GM23338 (cell line): ENCODE measurements at regions not wholly inside any gene's neighbourhood (a gene's known extent, or its start where the extent isn't known, plus 50 kb on each side); places are given as distances from the start of the nearest gene placed in this dataset.

Experiments
- ATAC-seq: fragments of 200-7000 bp; cut with Tn5 transposase; 3 replicates; pipeline ENCODE4 v1.9.1; 2020
- DNase-seq: peaks from one replicate; pipeline ENCODE4 v3.0.0-alpha.2; 2015; ENCODE audit warnings: low spot score
- H2AFZ ChIP-seq: fragments of 200-600 bp; sonication (generic); 2 replicates; pipeline ENCODE4 v1.8.0; 2016; ENCODE audit warnings: antibody characterized with exemption, mild to moderate bottlenecking, moderate library complexity
- H3F3A ChIP-seq: fragments of 200-600 bp; sonication (generic); replicated peaks from 2 replicates; pipeline ENCODE4 v1.8.0; 2017; ENCODE audit warnings: antibody characterized with exemption, mixed run types, low read depth
- H3K27ac ChIP-seq: fragments of 200-600 bp; sonication (generic); 2 replicates; pipeline ENCODE4 v1.6.1; 2016; ENCODE audit warnings: low read depth
- H3K27me3 ChIP-seq: fragments of 200-600 bp; sonication (generic); 2 replicates; pipeline ENCODE4 v1.8.0; 2016; ENCODE audit warnings: mild to moderate bottlenecking, mixed run types, moderate library complexity; ENCODE audit not compliant: insufficient read depth
- H3K36me3 ChIP-seq: fragments of 200-600 bp; sonication (generic); 2 replicates; pipeline ENCODE4 v1.8.0; 2016; ENCODE audit warnings: mild to moderate bottlenecking; ENCODE audit not compliant: insufficient read depth
- H3K4me1 ChIP-seq: fragments of 200-600 bp; sonication (generic); 2 replicates; pipeline ENCODE4 v1.8.0; 2016; ENCODE audit warnings: mild to moderate bottlenecking, moderate library complexity; ENCODE audit not compliant: insufficient read depth
- H3K4me2 ChIP-seq: fragments of 200-600 bp; sonication (generic); 2 replicates; pipeline ENCODE4 v1.7.1; 2017; ENCODE audit warnings: mixed run types
- H3K4me3 ChIP-seq: fragments of 200-600 bp; sonication (generic); 2 replicates; pipeline ENCODE4 v1.6.1; 2016; ENCODE audit warnings: mixed run types
- H3K79me2 ChIP-seq: fragments of 200-600 bp; sonication (generic); replicated peaks from 2 replicates; pipeline ENCODE4 v1.8.0; 2017; ENCODE audit warnings: mild to moderate bottlenecking; ENCODE audit not compliant: insufficient read depth
- H3K9me2 ChIP-seq: fragments of 200-600 bp; sonication (generic); 2 replicates; pipeline ENCODE4 v1.8.0; 2017; ENCODE audit not compliant: insufficient read depth
- H4K20me1 ChIP-seq: fragments of 200-600 bp; sonication (generic); replicated peaks from 2 replicates; pipeline ENCODE4 v1.8.0; 2017; ENCODE audit warnings: mild to moderate bottlenecking; ENCODE audit not compliant: insufficient read depth
- H3K27ac Mint-ChIP-seq: 2 replicates; pipeline ENCODE4 v1.8.0; 2020; ENCODE audit warnings: inconsistent platforms, mild to moderate bottlenecking, moderate library complexity, mixed read lengths
- H3K27me3 Mint-ChIP-seq: 3 replicates; pipeline ENCODE4 v1.8.0; 2022; ENCODE audit warnings: low read depth, mild to moderate bottlenecking, moderate library complexity, mixed read lengths, inconsistent platforms; ENCODE audit not compliant: insufficient read depth, poor library complexity
- H3K36me3 Mint-ChIP-seq: 3 replicates; pipeline ENCODE4 v1.8.0; 2021; ENCODE audit warnings: low read depth, mild to moderate bottlenecking, inconsistent platforms, moderate library complexity, mixed read lengths
- H3K4me1 Mint-ChIP-seq: 3 replicates; pipeline ENCODE4 v1.8.0; 2020; ENCODE audit warnings: mild to moderate bottlenecking, inconsistent platforms, mixed read lengths
- H3K4me3 Mint-ChIP-seq: 3 replicates; pipeline ENCODE4 v1.8.0; 2021; ENCODE audit warnings: moderate library complexity, mild to moderate bottlenecking, inconsistent platforms, mixed read lengths
- H3K9me3 Mint-ChIP-seq: 3 replicates; pipeline ENCODE4 v1.8.0; 2020; ENCODE audit warnings: moderate library complexity, mild to moderate bottlenecking, inconsistent platforms, mixed read lengths
- CREB1 ChIP-seq: fragments of 250-450 bp; sonication (Bioruptor Pico); IDR thresholded peaks from 2 replicates; pipeline ENCODE4 v1.5.0; 2020; ENCODE audit warnings: low read depth, mild to moderate bottlenecking, moderate library complexity
- CTCF ChIP-seq, 2 experiments: fragments of 200-600 bp in 1 of 2; sonication (generic) in 1 of 2; conservative IDR thresholded peaks; 2 replicates each; pipeline versions ENCODE4 v1.5.1 to v1.6.1; 2016 to 2017; ENCODE audit warnings: antibody characterized with exemption in 2 of 2, low read depth in 2 of 2, mild to moderate bottlenecking in 2 of 2, moderate library complexity in 1 of 2
- ETS1 ChIP-seq: IDR thresholded peaks from 2 replicates; pipeline ENCODE4 v1.6.1; 2016; ENCODE audit warnings: antibody characterized with exemption
- EZH2 ChIP-seq: fragments of 200-600 bp; sonication (generic); IDR thresholded peaks from one replicate; pipeline ENCODE4 v1.8.0; 2017; ENCODE audit warnings: antibody characterized with exemption, mild to moderate bottlenecking, low read depth; ENCODE audit not compliant: unreplicated experiment
- EZH2phosphoT487 ChIP-seq: fragments of 200-600 bp; sonication (generic); IDR thresholded peaks from one replicate; pipeline ENCODE4 v1.8.1; 2018; ENCODE audit warnings: antibody characterized with exemption; ENCODE audit not compliant: unreplicated experiment
- JUNB ChIP-seq: IDR thresholded peaks from one replicate; pipeline ENCODE4 v1.6.1; 2016; ENCODE audit warnings: antibody characterized with exemption; ENCODE audit not compliant: unreplicated experiment
- NANOG ChIP-seq: IDR thresholded peaks from 2 replicates; pipeline ENCODE4 v1.6.1; 2016; ENCODE audit warnings: antibody characterized with exemption, borderline replicate concordance
- POLR2AphosphoS5 ChIP-seq: IDR thresholded peaks from 2 replicates; pipeline ENCODE4 v1.6.1; 2016; ENCODE audit warnings: antibody characterized with exemption, low read depth
- REST ChIP-seq: IDR thresholded peaks from one replicate; pipeline ENCODE4 v1.6.1; 2018; ENCODE audit warnings: antibody characterized with exemption; ENCODE audit not compliant: unreplicated experiment
- STAT1 ChIP-seq: IDR thresholded peaks from one replicate; pipeline ENCODE4 v1.6.1; 2016; ENCODE audit warnings: antibody characterized with exemption; ENCODE audit not compliant: unreplicated experiment
- ZNF114 ChIP-seq: fragments of 250-450 bp; sonication (Bioruptor Pico); IDR thresholded peaks from 2 replicates; pipeline ENCODE4 v1.5.0; 2020; ENCODE audit warnings: mild to moderate bottlenecking, moderate library complexity
- ZNF331 ChIP-seq: fragments of 250-450 bp; sonication (Bioruptor Pico); IDR thresholded peaks from 2 replicates; pipeline ENCODE4 v1.5.0; 2020; ENCODE audit warnings: low read depth, mild to moderate bottlenecking, moderate library complexity

- H3K36me3 Mint-ChIP-seq: no peaks in the 10 kb centered on the region
- no peaks in the 10 kb centered on the region for H3K9me3 Mint-ChIP-seq
- no peak overlapping the region for H3K27ac Mint-ChIP-seq
- H3K27ac ChIP-seq: no peak overlapping the region
- no peak for DNase-seq
- H3K4me1 ChIP-seq: no peaks in the 10 kb centered on the region
- no peaks in the 10 kb centered on the region for H3F3A ChIP-seq
- H3K4me3 ChIP-seq: no peak overlapping the region
- no peaks in the 10 kb centered on the region for H3K27me3 Mint-ChIP-seq
- no peak overlapping the region for H3K4me2 ChIP-seq
- peaks cover 2% of the 10 kb centered on the region; the same call in 1 of the 3 replicates for H3K4me1 Mint-ChIP-seq
- H3K4me3 Mint-ChIP-seq: no peak overlapping the region
- H2AFZ ChIP-seq: no peak overlapping the region
- H4K20me1 ChIP-seq: no peaks in the 10 kb centered on the region
- H3K36me3 ChIP-seq: no peaks in the 10 kb centered on the region
- no peaks in the 10 kb centered on the region for H3K9me2 ChIP-seq
- no peaks in the 10 kb centered on the region for H3K27me3 ChIP-seq
- no peak for TF ChIP-seq EZH2
- TF ChIP-seq JUNB: no peak
- TF ChIP-seq ETS1: no peak
- no peak for ATAC-seq
- H3K79me2 ChIP-seq: no peaks in the 10 kb centered on the region
Observed at GRCh38 chr12:62136496-62136895, 123.7 kb upstream of the USP15 start.

- H3K79me2 ChIP-seq: no peaks in the 10 kb centered on the region
- no peak overlapping the region for H3K4me3 ChIP-seq
- Mint-ChIP-seq H3K4me1 (no peaks in the 10 kb centered on the region), H3K36me3 (no peaks in the 10 kb centered on the region), H3K27me3 (no peaks in the 10 kb centered on the region), H3K27ac (no peak overlapping the region), H3K9me3 (no peaks in the 10 kb centered on the region), H3K4me3 (no peak overlapping the region)
- no peak overlapping the region for H2AFZ ChIP-seq
- H3K27me3 ChIP-seq: no peaks in the 10 kb centered on the region
- no peaks in the 10 kb centered on the region for H3K9me2 ChIP-seq
- no peaks in the 10 kb centered on the region for H4K20me1 ChIP-seq
- H3K36me3 ChIP-seq: no peaks in the 10 kb centered on the region
- ATAC-seq: no peak
- H3K4me1 ChIP-seq: no peaks in the 10 kb centered on the region
- H3F3A ChIP-seq: no peaks in the 10 kb centered on the region
- DNase-seq: no peak
- no peak overlapping the region for H3K27ac ChIP-seq
- no peak overlapping the region for H3K4me2 ChIP-seq
- TF ChIP-seq NANOG (no peak), CREB1 (CRISPR knock-in tag) (no peak), REST (no peak), STAT1 (no peak), JUNB (no peak), ETS1 (no peak), CTCF (conservative IDR thresholded peaks at IDR 0.05; ENCODE audit: low read depth in 2 of 2) (no peak), POLR2AphosphoS5 (no peak), EZH2phosphoT487 (no peak), ZNF114 (CRISPR knock-in tag) (no peak), ZNF331 (CRISPR knock-in tag) (no peak), EZH2 (no peak)
Observed at GRCh38 chr12:62138527-62138926, 121.7 kb upstream of the USP15 start.
